H7 (cell line): ENCODE measurements at regions not wholly inside any gene's neighbourhood (a gene's known extent, or its start where the extent isn't known, plus 50 kb on each side); places are given as distances from the start of the nearest gene placed in this dataset.
A peak's percentile ranks its signal among the peaks of the same experiment; 100 is the strongest.
"Not testable (repeated sequence)": the region's sequence is repeated elsewhere in the genome, so short reads cannot be mapped to it uniquely, and the experiment has no call there.

Source experiments
- DNase-seq: peaks from one replicate; pipeline ENCODE4 v3.0.0; 2012
- H3K27me3 ChIP-seq: 2 replicates; pipeline ENCODE4 v1.6.0; 2011; ENCODE audit warnings: mild to moderate bottlenecking, low read length; ENCODE audit not compliant: control insufficient read depth, insufficient read depth
- H3K36me3 ChIP-seq: replicated peaks from 2 replicates; pipeline ENCODE4 v1.5.1; 2011; ENCODE audit warnings: low read length; ENCODE audit not compliant: control insufficient read depth, insufficient read depth
- H3K4me3 ChIP-seq: 2 replicates; pipeline ENCODE4 v1.5.1; 2011; ENCODE audit warnings: low read depth, mild to moderate bottlenecking, control low read depth, low read length, moderate library complexity; ENCODE audit not compliant: insufficient read depth

DNA sequence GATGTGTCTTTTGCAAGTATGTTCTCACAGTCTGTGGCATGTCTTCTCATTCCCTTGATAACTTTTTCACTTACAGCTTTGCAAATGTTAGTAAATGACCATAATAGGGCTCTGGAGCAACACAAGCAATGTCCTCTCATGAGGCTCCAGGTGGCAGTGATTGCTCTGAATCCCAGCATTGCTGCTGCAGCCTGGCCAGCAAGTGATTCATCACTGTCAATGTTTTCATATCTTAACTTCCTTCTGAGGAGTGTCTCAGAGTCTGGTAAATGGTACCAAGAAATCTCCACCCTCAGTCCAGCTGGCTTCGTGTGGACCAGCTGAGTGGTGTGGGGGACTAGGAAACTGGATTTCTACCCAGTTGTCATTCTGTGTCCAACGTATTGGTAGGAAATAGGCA is 139.6 kb downstream of the MYLK4 start:
- Histone ChIP-seq H3K27me3 (no peaks in the 10 kb centered on the region), H3K4me3 (no peak overlapping the region), H3K36me3 (no peaks in the 10 kb centered on the region)
- DNase-seq = no peak

DNA sequence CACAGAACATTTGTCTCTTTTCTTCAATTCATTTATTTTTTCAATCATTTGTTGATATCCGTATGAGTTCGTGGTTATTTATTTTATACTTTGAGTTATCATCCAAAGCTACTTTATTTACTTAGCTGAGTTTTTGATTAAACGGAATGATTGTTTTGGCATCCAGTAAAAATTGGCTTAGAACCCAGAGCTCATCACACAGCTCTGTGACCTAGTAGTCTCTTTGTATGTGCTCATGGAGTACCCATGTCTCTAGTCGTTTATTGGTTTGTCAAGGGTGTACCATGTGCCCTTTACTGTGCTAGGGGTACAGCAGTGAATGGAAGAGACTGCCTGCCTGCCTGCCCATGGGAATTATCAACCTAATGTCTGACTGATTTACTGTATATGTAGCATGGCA is 142.2 kb downstream of the MYLK4 start:
- H3K36me3 ChIP-seq = no peaks in the 10 kb centered on the region
- no peaks in the 10 kb centered on the region for H3K27me3 ChIP-seq
- H3K4me3 ChIP-seq = no peak overlapping the region
- DNase-seq = no peak

DNA sequence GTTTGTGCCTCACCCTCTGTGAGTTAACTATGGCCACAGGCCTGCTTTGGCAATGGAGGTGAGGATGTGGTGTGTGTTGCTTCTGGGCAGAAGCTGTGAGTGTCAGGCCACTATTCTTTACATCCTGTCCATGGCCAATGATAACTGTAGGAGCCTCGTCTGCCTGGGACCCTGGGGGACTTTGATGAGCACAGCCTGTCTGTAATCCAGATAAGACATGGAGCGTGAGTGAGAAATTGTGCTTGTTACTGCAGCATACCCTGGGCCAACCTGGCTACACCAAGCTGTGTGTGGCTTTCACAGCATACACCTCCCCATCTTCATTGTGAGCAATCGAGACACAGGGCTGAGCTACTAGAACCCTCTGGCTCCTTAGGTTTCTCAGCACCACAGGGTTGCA is 150.4 kb downstream of the MYLK4 start:
- Histone ChIP-seq H3K4me3 (no peak overlapping the region), H3K36me3 (no peaks in the 10 kb centered on the region), H3K27me3 (no peaks in the 10 kb centered on the region)
- DNase-seq = no peak

DNA sequence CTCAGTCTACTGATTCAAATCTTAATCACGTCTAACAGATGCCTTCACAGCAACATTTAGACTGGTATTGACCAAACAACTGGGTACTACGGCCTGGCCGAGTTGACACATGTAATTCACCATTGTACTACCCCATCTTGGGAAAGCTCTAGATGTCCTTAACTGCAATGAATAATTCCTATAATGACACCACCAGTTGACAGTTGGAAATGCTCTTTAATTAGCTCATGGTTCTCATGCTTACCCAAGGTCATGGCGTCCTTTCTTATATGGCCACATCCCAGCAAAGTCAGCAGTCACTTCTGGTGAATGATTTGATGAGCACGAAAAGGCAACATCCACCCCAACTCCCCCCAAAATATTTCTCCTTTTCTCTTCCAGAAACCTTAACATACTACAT is 150.9 kb downstream of the MYLK4 start:
- Histone ChIP-seq H3K27me3 (no peaks in the 10 kb centered on the region), H3K4me3 (no peak overlapping the region), H3K36me3 (no peaks in the 10 kb centered on the region)
- DNase-seq = no peak

DNA sequence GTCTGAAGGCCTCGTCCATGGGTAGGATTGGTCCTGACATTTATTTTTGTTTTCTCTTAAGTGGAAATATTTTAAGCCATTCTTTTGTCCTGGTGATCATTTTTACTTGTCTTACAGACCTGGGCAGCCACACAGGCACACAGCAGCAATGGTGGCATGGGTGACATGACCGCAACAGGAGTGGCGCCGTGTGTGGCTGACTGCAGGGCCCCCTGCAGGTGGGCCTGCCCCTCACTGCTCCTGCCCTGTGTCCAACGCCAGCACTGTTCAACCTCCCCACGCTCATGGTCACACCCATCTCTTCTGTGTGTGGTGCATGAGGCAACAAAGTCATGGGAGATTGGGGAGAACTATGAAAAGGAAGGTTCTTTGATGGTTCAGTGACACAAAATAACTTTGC is 151.9 kb downstream of the MYLK4 start:
- H3K36me3 ChIP-seq = no peaks in the 10 kb centered on the region
- no peak for DNase-seq
- H3K4me3 ChIP-seq = no peak overlapping the region
- H3K27me3 ChIP-seq = no peaks in the 10 kb centered on the region

DNA sequence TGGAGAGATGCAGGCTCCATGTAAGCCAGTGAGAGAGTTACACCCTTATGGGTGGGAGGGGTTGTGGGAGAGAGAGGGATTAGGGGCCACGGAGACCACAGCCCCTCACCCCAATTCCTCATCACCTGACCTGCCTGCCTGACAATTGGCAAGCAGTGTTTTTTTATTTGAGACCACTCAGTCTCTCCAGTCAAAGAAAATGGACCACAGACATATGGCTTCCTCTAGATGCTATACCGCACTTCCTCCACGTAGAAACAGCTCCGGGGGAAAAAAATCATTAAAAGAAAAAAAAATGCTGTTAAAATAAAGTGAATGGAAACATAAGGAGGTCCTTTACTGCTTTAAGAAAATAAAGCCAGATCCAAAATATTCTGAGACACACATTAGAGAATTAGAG is 152.7 kb downstream of the MYLK4 start:
- no peak overlapping the region for H3K4me3 ChIP-seq
- no peak for DNase-seq
- no peaks in the 10 kb centered on the region for H3K36me3 ChIP-seq
- H3K27me3 ChIP-seq = no peaks in the 10 kb centered on the region

DNA sequence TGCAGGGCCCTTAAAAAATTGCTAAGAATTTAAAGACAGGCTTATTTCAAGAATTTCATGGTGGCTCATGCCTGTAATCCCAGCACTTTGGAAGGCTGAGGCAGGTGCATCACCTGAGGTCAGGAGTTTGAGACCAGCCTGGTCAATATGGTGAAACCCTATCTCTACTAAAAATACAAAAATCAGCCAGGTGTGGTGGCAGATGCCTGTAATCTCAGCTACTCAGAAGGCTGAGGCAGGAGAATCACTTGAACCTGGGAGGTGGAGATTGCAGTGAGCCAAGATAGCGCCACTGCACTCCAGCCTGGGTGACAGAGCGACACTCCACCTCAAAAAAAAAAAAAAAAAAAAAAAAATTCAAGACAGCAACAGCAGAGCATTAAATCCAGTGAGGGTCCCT is 153.3 kb downstream of the MYLK4 start:
- not testable (repeated sequence) for H3K4me3 ChIP-seq, DNase-seq, H3K27me3 ChIP-seq, H3K36me3 ChIP-seq

DNA sequence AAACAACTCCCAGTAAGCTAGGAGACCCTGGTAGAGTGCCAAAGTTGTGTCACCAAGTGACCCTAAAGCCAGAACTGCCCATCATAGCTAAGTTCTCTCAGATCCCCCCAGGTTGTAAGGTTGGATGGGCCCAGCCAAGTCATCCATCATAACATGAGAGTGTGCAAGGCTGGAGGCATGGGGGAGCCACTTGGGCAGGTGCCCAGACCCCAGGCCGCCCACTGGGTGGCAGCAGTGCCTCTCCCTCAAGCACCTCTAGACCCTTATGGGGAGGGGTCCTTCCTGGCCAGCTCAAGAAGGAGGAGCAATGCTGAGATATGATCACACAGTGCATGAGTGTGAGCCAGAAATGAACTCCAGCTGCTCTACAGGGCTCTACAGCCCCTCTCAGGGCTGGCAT is 154.5 kb downstream of the MYLK4 start:
- Histone ChIP-seq H3K36me3 (no peaks in the 10 kb centered on the region), H3K27me3 (no peaks in the 10 kb centered on the region), H3K4me3 (no peak overlapping the region)
- DNase-seq = peak; percentile 89

DNA sequence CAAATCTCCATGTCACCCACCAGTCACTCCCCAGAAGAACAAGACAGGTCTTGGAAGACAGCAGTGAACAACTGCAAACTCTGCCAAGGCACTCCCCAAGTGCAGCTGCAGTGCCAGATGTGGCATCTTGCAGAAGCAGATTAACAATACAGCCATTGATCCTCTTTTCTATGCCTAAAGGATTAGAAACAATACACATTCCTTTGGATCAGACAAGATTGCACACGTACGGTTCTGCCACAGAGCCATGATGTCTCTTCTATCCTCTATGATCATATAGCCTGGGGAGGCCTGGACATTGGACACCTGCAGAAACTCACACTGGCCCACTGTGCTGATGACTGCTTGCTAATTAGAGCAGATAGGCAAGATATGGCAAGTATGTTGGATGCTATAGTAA is 155.9 kb downstream of the MYLK4 start:
- no peak for DNase-seq
- Histone ChIP-seq H3K27me3 (no peaks in the 10 kb centered on the region; the same call in 1 of the 2 replicates), H3K36me3 (no peaks in the 10 kb centered on the region), H3K4me3 (no peak overlapping the region)

DNA sequence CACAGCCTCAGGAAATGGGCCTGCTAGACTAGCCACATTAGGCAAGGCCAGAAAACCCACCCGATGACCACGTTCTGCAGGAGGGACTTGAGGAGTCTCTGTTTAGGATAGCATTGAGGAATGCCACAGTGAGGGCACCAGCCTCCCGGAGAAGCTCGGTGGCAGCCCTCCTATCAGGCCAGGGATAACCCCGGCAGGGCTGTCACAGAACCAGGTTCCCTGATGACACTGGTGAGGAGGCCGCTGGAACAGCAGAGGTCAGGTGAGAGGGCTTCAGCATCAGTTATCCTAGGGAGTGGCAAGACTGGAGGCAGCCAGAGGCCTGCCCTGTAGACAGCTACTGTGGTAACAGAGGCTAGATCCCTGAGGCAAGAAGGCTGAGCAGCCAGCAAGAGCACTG is 157.6 kb downstream of the MYLK4 start:
- Histone ChIP-seq H3K27me3 (no peaks in the 10 kb centered on the region; the same call in 1 of the 2 replicates), H3K4me3 (no peak overlapping the region), H3K36me3 (no peaks in the 10 kb centered on the region)
- DNase-seq = no peak

DNA sequence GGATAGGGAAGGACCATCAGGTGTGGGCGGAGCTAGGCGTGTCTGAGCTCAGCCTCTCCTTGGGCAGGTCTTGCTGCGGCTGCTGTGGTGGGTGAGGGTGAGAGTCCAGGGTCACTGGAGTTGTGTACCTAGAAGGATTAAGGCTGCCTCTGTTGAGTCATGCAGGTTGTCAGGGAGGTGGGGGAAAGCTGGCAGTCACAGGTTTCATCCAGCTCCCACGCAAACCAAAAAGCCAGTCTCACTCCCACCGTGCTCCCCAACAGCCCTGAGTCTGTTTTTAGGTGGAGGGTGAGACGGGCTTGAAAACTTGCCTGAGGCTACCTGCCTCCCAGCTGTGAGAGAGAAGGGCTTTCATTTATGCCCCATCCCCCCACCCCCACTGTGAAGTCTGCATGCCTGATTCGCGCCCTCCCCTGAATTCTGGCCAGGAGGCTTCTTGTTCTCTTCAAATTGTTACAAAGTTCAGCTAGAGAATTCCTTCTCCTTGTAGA is 161.5 kb downstream of the MYLK4 start:
- no peak overlapping the region for H3K4me3 ChIP-seq
- no peaks in the 10 kb centered on the region for H3K36me3 ChIP-seq
- no peak for DNase-seq
- no peaks in the 10 kb centered on the region; the same call in 1 of the 2 replicates for H3K27me3 ChIP-seq

DNA sequence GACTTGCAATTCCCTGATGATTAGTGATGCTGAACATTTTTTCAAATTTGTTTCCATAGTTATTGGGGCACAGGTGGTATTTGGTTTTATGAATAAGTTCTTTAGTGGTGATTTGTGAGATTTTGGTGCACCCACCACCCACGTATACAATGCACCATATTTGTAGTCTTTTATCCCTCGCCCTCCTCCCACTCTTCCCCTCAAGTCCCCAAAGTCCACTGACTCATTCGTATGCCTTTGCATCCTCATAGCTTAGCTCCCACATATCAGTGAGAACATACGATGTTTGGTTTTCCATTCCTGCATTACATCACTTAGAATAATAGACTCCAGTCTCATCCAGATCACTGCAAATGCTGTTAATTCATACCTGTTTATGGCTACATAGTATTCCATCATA is 167.3 kb downstream of the MYLK4 start:
- Histone ChIP-seq H3K4me3 (no peak overlapping the region), H3K27me3 (no peaks in the 10 kb centered on the region), H3K36me3 (no peaks in the 10 kb centered on the region)
- no peak for DNase-seq

DNA sequence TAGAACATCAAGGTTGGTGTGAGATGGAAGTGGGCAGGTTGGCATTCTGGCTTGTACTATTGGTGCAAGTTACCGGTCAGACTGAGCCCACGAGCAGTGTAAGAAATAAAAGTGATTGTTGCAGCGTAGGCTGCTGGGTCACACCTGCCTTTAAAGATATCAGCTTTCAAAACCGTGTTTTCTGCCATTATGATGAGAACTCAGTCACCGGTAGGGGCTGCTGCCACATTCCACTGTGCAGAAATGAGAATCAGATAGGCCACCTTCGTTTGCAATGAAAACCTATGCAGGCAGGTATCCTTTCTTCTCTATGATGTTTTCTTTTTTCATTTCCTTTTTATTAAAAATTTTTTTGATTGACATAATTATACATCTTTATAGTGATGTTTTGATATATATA is 168.5 kb downstream of the MYLK4 start:
- DNase-seq = no peak
- Histone ChIP-seq H3K4me3 (no peak overlapping the region), H3K27me3 (no peaks in the 10 kb centered on the region), H3K36me3 (no peaks in the 10 kb centered on the region)

DNA sequence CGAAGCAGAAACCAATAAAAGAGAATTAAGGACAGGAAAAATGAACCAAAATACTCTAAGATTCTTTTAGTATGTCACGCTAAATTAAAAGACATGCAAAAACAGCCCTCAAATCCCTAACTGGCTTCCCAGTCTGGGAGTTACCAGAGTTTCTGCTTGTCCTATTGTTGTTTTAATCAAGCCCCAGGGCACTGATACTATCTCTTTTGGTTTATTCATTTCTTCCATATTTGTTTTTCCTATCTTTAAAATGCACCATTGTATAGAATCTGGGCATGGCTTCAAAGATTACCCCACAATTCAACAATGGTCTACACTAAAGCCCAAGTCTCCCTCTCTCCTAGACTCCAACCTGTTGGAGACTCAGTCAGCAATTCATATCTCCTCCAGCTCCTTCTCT is 169.1 kb downstream of the MYLK4 start:
- no peak for DNase-seq
- Histone ChIP-seq H3K36me3 (no peaks in the 10 kb centered on the region), H3K4me3 (no peak overlapping the region), H3K27me3 (no peaks in the 10 kb centered on the region)

DNA sequence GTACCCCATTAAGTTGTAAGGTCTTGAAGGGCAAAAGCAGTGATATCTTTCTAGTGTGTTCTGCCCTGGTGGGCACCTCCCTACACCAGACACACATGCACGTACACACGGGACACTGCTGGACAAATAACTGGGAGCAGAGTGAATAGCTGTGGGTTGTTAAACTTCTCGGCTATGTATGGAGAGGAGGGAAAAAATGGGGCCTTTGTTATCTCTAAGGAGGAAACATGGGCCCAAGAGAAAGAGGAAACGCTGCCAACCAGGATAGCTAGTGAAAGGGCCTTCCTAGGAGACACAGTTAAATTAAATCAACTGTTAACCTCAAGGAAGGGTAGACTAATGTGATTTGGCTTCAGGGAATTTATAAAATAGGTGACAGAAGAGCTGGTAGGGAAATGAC is 169.7 kb downstream of the MYLK4 start:
- DNase-seq = no peak
- Histone ChIP-seq H3K27me3 (no peaks in the 10 kb centered on the region), H3K4me3 (no peak overlapping the region), H3K36me3 (no peaks in the 10 kb centered on the region)

DNA sequence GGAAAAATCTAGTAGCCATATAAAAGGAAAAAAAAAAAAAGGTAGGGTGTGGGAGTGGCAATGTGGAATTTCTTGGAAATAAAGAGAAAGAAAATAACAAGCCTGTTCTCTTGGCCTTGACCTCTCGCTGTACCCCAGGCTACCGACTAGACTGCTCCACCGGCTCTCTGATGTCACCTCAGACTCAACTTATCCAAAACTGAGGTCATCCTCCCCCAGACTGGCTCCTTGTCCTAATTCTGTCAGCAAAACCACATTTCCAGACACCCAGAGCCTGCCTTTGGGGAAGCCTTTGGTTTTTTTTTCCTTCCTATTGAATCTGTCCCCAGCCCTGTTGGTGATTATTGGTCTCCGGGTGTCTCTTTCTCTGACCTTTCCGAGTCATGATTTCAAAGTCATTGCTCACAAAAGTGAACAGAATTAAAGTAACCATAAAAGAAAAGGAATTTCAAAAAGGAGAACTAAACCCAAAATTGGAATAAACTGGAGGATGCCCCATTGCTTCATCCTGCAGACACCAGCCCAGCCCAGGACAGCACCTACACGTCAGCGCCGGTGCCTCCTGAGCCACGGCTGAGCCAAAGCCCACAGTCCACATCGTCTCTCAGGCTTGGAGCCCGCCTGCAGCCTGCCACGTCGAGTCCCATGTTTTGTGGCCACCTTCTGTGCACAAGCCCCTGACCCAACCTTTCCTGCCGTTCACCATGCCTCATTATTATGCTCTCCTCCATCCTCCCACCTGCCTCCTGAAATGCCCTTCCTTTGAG is 170.7 kb downstream of the MYLK4 start:
- no peaks in the 10 kb centered on the region for H3K36me3 ChIP-seq
- no peak for DNase-seq
- no peaks in the 10 kb centered on the region for H3K27me3 ChIP-seq
- H3K4me3 ChIP-seq = no peak overlapping the region
